Brain microvascular endothelial cell (primary cell): ENCODE measurements at regions not wholly inside any gene's neighbourhood (a gene's known extent, or its start where the extent isn't known, plus 50 kb on each side); places are given as distances from the start of the nearest gene placed in this dataset.
"Not testable (repeated sequence)": the region's sequence is repeated elsewhere in the genome, so short reads cannot be mapped to it uniquely, and the experiment has no call there.

ENCODE experiments used
- DNase-seq: peaks from one replicate; pipeline ENCODE4 v3.0.0-alpha.2; 2020
- H3K27ac ChIP-seq: fragments of 250-450 bp; sonication (Bioruptor Pico); 2 replicates; pipeline ENCODE4 v1.5.1; 2020; ENCODE audit warnings: mild to moderate bottlenecking, moderate library complexity
- H3K27me3 ChIP-seq: fragments of 250-450 bp; sonication (Bioruptor Pico); replicated peaks from 2 replicates; pipeline ENCODE4 v1.5.1; 2020; ENCODE audit warnings: mild to moderate bottlenecking
- H3K36me3 ChIP-seq: fragments of 250-450 bp; sonication (Bioruptor Pico); replicated peaks from 2 replicates; pipeline ENCODE4 v1.5.1; 2020; ENCODE audit warnings: mild to moderate bottlenecking
- H3K4me3 ChIP-seq: 2 replicates; pipeline ENCODE4 v1.5.1; 2011; ENCODE audit warnings: low read depth, mild to moderate bottlenecking, control low read depth, low read length, moderate library complexity
- CTCF ChIP-seq: IDR thresholded peaks from 2 replicates; pipeline ENCODE4 v1.5.1; 2011; ENCODE audit warnings: low read depth, mild to moderate bottlenecking, moderate library complexity, low read length, control low read depth, inconsistent platforms; ENCODE audit errors: missing control alignments
- in situ Hi-C: cut with HindIII; loops from 2 replicates; pipeline ENCODE4 v1.10.0; 2017; ENCODE audit warnings: low sequenced_read_pairs, low pct_ligation_motif_present

GRCh38 chr2:189308056-189308790 is 128.7 kb upstream of the COL5A2 start:
- no peak for TF ChIP-seq CTCF
- H3K36me3 ChIP-seq: no peaks in the 10 kb centered on the region
- in situ Hi-C loops: no loop called here
- DNase-seq: no peak
- no peak overlapping the region for H3K4me3 ChIP-seq
- no peak overlapping the region for H3K27ac ChIP-seq
- no peaks in the 10 kb centered on the region for H3K27me3 ChIP-seq

- Histone ChIP-seq H3K36me3 (no peaks in the 10 kb centered on the region), H3K27me3 (no peaks in the 10 kb centered on the region), H3K27ac (no peak overlapping the region), H3K4me3 (no peak overlapping the region)
- in situ Hi-C loops: no loop called here
- no peak for TF ChIP-seq CTCF
- DNase-seq: no peak
These were observed 129.8 kb upstream of the COL5A2 start for GRCh38 chr2:189309331-189309730.

GRCh38 chr2:189312211-189312610 is 129.1 kb upstream of the WDR75 start:
- Histone ChIP-seq H3K4me3 (no peak overlapping the region), H3K27me3 (no peaks in the 10 kb centered on the region), H3K36me3 (no peaks in the 10 kb centered on the region), H3K27ac (no peak overlapping the region)
- DNase-seq: no peak
- in situ Hi-C loops: no loop called here
- no peak for TF ChIP-seq CTCF

GRCh38 chr2:189312643-189313042 is 128.6 kb upstream of the WDR75 start:
- Histone ChIP-seq H3K27ac (no peak overlapping the region), H3K27me3 (no peaks in the 10 kb centered on the region), H3K36me3 (no peaks in the 10 kb centered on the region), H3K4me3 (no peak overlapping the region)
- TF ChIP-seq CTCF: no peak
- in situ Hi-C loops: no loop called here
- DNase-seq: no peak

GRCh38 chr2:189318761-189319160 is 122.5 kb upstream of the WDR75 start:
- no peak for TF ChIP-seq CTCF
- Histone ChIP-seq H3K27me3 (no peaks in the 10 kb centered on the region), H3K36me3 (no peaks in the 10 kb centered on the region), H3K27ac (no peak overlapping the region), H3K4me3 (no peak overlapping the region)
- in situ Hi-C loops: no loop called here
- DNase-seq: no peak

GRCh38 chr2:189319424-189319823 is 121.8 kb upstream of the WDR75 start:
- DNase-seq, H3K27ac ChIP-seq, H3K36me3 ChIP-seq, in situ Hi-C loops, H3K4me3 ChIP-seq, H3K27me3 ChIP-seq: not testable (repeated sequence)
